ENCODE measurements at regions not wholly inside any gene's neighbourhood (a gene's known extent, or its start where the extent isn't known, plus 50 kb on each side); places are given as distances from the start of the nearest gene placed in this dataset.

- TF ChIP-seq TAF1 (IDR thresholded peaks at IDR 0.05; ENCODE audit: borderline replicate concordance, low read depth, low read length) (no peak), POLR2A (IDR thresholded peaks at IDR 0.05; ENCODE audit: low read depth, low read length) (no peak)
These were observed 368.9 kb upstream of the CTSO start for GRCh38 chr4:156322592-156322991.
